Activated T-cell treated with anti-CD3 and anti-CD28 coated beads, Interleukin-2, amount 50 U/mL, for 72 hours (primary cell): ENCODE measurements at regions not wholly inside any gene's neighbourhood (a gene's known extent, or its start where the extent isn't known, plus 50 kb on each side); places are given as distances from the start of the nearest gene placed in this dataset.

Source experiments
- ATAC-seq, 2 donors: fragments of 150-1000 bp; cut with Tn5 transposase; replicated peaks in 1 of 2; 2 replicates each; pipeline ENCODE4 v1.10.0; 2021; ENCODE audit warnings: moderate library complexity in 2 of 2, mild to moderate bottlenecking in 1 of 2
- DNase-seq, 2 donors: peaks; one replicate each; pipeline ENCODE4 v3.0.0; 2021 to 2022; ENCODE audit warnings: mixed read lengths in 1 of 2
- H3K27ac Mint-ChIP-seq: one replicate; pipeline ENCODE4 v1.8.0; 2022; ENCODE audit warnings: mild to moderate bottlenecking, moderate library complexity, mixed read lengths
- H3K27me3 Mint-ChIP-seq: one replicate; pipeline ENCODE4 v1.8.0; 2022; ENCODE audit warnings: low read depth, mixed read lengths
- H3K36me3 Mint-ChIP-seq, 2 donors: one replicate each; pipeline ENCODE4 v1.8.0; 2022; ENCODE audit warnings: mixed read lengths in 2 of 2, mild to moderate bottlenecking in 1 of 2; ENCODE audit not compliant: insufficient read depth in 2 of 2
- H3K4me1 Mint-ChIP-seq: one replicate; pipeline ENCODE4 v1.8.0; 2022; ENCODE audit warnings: low read depth, mixed read lengths
- H3K4me3 Mint-ChIP-seq, 2 donors: one replicate each; pipeline ENCODE4 v1.8.0; 2022; ENCODE audit warnings: mild to moderate bottlenecking in 2 of 2, mixed read lengths in 2 of 2, moderate library complexity in 2 of 2
- H3K9me3 Mint-ChIP-seq, 2 donors: one replicate each; pipeline ENCODE4 v1.8.0; 2022; ENCODE audit warnings: mixed read lengths in 2 of 2

DNA sequence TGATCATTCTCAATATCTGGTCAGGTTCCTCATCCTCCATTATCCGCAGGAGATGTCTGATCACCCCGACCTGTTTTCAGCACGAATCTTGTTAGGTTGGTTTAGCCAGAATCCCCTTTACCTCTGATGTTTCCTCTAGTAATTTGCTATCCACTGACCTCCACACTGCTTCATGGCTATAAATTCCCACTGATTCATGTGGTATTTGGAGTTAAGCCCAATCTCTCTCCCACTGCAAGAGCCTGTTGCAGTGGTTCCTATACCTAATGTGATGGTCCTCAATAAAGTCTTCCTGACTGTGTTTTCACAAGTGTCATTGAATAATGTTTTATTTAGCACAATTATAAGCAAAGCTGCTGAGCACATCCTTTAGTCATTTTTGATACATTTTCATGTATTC lies 124.8 kb upstream of the CNTN3 start:
- Mint-ChIP-seq H3K27ac (no peak overlapping the region), H3K27me3 (no peaks in the 10 kb centered on the region), H3K4me3 (no peak overlapping the region), H3K36me3 (no peaks in the 10 kb centered on the region), H3K9me3 (peaks cover 2 to 5% of the 10 kb centered on the region in 2 donors), H3K4me1 (no peaks in the 10 kb centered on the region)
- DNase-seq (no peak), ATAC-seq (no peak)

DNA sequence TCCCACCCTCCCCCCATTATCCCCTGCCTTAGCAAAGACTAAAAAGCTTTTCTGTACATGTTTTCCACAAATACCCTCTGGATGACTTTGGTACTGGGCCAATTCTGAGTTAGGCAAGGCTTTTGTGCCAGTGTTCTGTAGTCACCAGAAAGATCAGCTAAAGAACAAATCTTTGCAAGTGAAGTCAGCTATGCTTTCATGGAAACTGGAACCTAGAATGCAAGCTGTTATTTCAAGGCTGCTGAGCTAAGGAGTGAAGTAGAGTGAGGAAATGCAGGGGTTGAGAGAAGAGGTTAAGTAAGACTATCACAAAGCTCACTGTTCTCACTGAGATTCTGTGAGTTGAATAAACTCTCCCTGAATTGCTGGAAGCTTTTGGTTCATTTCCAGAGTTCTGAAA lies 107.8 kb upstream of the CNTN3 start:
- H3K27ac Mint-ChIP-seq: no peak overlapping the region
- ATAC-seq (no peak), DNase-seq (no peak)
- no peaks in the 10 kb centered on the region for H3K4me1 Mint-ChIP-seq
- H3K27me3 Mint-ChIP-seq: no peaks in the 10 kb centered on the region
- H3K36me3 Mint-ChIP-seq: no peaks in the 10 kb centered on the region
- H3K4me3 Mint-ChIP-seq: no peak overlapping the region
- peaks cover 12 to 17% of the 10 kb centered on the region in 2 donors for H3K9me3 Mint-ChIP-seq

DNA sequence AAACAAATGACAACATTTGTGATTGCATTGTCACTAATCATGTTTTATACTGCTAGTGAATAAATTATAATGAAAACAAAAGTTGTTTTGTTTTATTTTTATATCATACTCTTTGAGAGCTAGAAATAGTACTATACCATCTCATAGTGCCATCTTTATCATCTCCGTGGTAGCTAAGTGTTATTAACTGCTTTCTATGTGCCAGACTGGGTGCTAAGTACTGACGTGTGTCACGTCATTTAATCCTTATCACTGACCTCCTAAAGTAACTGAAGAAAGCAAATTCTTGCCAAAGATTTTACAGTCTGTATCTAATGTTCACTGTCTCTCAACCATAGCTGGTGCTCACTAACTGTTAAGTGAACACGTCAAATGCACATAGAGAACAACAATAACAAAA lies 99.5 kb upstream of the CNTN3 start:
- Mint-ChIP-seq H3K4me1 (no peaks in the 10 kb centered on the region), H3K27ac (no peak overlapping the region), H3K27me3 (no peaks in the 10 kb centered on the region), H3K9me3 (peaks cover 14 to 16% of the 10 kb centered on the region in 2 donors), H3K36me3 (peaks cover 0 to 2% of the 10 kb centered on the region in 2 donors), H3K4me3 (no peak overlapping the region)
- ATAC-seq: no peak
- no peak for DNase-seq

DNA sequence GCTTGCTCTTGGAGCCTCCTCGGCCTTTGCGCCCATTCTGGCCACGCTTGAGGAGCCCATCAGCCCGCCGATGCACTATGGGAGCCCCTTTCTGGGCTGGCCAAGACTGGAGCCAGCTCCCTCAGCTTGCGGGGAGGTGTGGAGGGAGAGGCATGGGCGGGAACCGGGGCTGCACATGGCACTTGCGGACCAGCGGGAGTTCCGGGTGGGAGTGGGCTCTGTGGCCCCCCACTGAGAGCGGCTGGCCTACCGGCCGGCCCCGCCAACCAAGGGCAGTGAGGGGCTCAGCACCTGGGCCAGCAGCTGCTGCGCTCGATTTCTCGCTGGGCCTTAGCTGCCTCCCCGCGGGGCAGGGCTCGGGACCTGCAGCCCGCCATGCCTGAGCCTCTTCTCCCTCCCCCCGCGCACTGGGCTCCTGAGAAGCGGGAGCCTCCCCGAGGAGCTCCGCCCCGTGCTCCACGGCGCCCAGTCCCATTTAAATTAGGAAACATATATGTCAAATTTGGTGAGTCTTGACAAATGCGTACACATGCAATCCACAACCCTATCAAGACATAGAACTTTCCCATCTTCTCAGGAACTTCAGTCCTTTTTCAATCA lies 97.6 kb upstream of the CNTN3 start:
- no peak for ATAC-seq
- Mint-ChIP-seq H3K9me3 (peaks cover 12 to 16% of the 10 kb centered on the region in 2 donors), H3K27me3 (no peaks in the 10 kb centered on the region), H3K36me3 (peaks cover 0 to 2% of the 10 kb centered on the region in 2 donors), H3K4me1 (no peaks in the 10 kb centered on the region), H3K27ac (no peak overlapping the region), H3K4me3 (no peak overlapping the region)
- no peak for DNase-seq

DNA sequence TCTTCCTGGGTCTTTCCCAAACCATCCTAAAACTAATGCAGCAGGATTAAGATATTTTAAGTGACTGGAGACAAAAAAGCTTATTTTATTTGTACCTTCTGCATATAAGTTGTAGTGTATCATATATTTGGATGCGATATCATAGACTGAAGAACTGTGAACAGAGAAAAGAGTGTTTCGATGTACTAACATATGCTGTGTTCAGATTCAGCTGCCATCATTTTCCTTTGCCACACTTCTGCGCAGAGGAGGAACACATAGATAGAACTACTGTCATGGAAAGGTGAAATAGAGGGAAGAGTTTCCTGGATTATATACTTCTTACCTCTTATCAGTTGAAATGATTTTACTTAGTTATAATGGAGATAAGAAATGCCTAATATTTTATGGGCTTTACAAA lies 95.5 kb upstream of the CNTN3 start:
- DNase-seq: no peak
- ATAC-seq: no peak
- Mint-ChIP-seq H3K9me3 (peaks cover 10 to 12% of the 10 kb centered on the region in 2 donors), H3K4me3 (no peak overlapping the region), H3K36me3 (peaks cover 0 to 2% of the 10 kb centered on the region in 2 donors), H3K27ac (no peak overlapping the region), H3K27me3 (no peaks in the 10 kb centered on the region), H3K4me1 (no peaks in the 10 kb centered on the region)

DNA sequence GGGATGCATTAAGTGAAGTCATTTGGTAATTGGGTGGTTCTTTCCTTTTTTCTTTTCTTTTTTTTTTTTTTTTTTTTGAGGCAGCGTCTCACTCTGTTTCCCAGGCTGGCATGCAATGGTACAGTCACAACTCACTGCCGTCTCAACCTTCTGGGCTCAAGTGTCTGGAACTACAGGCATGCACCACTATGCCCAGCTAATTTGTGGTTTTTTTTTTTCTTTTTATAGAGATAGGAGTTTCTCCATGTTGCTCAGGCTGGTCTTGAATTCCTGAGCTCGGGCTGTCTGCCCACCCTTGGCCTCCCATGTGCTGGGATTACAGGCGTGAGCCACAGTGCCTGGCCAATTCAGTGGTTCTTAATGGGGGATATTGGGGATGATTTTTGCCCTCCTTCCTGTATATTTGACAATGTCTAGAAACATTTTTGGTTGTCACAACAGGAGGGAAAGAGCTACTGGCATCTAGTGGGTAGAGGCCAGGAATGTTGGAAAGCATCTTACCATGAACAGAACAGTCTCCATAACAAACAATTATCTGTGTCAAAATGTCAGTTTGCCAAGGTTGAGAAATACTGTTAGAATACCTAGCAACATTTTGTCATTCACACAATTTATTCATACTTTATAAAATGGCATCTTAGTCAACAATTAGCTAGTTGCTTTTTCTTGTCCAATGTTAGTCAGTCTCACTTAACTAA lies 79.4 kb upstream of the CNTN3 start:
- no peaks in the 10 kb centered on the region for H3K4me1 Mint-ChIP-seq
- DNase-seq (no peak), ATAC-seq (no peak)
- H3K9me3 Mint-ChIP-seq: peaks cover 6 to 10% of the 10 kb centered on the region in 2 donors
- no peak overlapping the region for H3K27ac Mint-ChIP-seq
- no peak overlapping the region for H3K4me3 Mint-ChIP-seq
- no peaks in the 10 kb centered on the region for H3K27me3 Mint-ChIP-seq
- H3K36me3 Mint-ChIP-seq: no peaks in the 10 kb centered on the region

DNA sequence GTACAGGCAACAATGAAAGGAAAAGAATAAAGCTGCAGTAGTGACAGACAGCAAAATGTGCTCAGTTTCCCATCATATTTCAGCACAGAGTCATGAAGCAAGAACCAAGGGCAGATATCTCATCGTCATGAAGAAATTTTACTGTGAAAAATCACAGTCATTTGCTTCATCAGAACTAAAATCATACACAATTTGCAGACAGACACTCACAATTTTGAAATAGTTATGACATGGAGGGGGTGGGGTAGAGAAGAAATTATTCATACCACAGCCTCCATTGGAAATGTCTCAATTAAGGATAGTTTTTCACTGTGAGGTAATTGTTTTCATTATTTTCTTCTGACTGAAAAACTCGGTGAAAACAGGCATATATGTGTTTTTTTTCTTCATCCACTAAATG lies 78.8 kb upstream of the CNTN3 start:
- no peak for DNase-seq
- H3K27me3 Mint-ChIP-seq: no peaks in the 10 kb centered on the region
- H3K27ac Mint-ChIP-seq: no peak overlapping the region
- no peak for ATAC-seq
- H3K9me3 Mint-ChIP-seq: peaks cover 6 to 9% of the 10 kb centered on the region in 2 donors
- H3K4me3 Mint-ChIP-seq: no peak overlapping the region
- no peaks in the 10 kb centered on the region for H3K4me1 Mint-ChIP-seq
- H3K36me3 Mint-ChIP-seq: no peaks in the 10 kb centered on the region

DNA sequence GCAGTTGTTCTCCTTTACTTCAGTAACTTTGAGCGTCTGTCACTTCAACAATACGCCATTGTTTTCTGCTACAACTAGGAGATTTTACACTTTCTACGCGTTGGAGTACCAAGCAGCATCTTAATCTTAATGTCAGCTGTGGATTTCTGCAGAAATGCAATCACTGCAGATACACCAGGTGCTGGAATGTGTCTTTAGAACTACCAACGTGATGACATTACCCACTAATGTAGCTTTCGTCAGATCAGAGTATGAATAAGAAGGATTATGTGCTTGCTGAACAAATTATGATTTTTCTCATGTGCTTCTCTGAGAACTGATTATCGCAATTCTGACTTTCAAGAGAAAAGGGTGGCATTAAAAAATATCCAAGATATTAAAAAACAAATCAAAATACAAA lies 77.5 kb upstream of the CNTN3 start:
- no peaks in the 10 kb centered on the region for H3K4me1 Mint-ChIP-seq
- no peak overlapping the region for H3K27ac Mint-ChIP-seq
- no peaks in the 10 kb centered on the region for H3K36me3 Mint-ChIP-seq
- no peak for DNase-seq
- peaks cover 6 to 10% of the 10 kb centered on the region in 2 donors for H3K9me3 Mint-ChIP-seq
- H3K4me3 Mint-ChIP-seq: no peak overlapping the region
- no peak for ATAC-seq
- H3K27me3 Mint-ChIP-seq: no peaks in the 10 kb centered on the region

DNA sequence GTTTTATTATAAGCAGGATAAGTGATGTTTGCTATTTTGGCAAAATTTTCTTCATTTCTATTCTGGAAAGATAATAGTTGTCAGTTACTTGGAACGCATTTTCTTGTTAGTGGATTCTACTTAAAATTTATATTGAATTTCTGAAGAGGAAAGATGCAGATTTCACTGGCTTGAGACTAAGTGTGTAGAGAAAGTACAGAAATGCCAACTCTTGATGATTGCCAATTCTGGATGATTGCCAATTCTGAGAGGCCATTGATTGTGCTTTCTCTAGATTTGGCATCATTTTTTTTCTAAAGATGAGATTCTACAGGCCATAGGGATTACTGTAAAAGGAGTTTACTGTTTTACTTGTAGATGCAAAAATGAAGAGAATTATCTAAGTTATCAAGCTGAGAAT lies 58.9 kb upstream of the CNTN3 start:
- Mint-ChIP-seq H3K36me3 (no peaks in the 10 kb centered on the region), H3K27me3 (no peaks in the 10 kb centered on the region), H3K4me1 (no peaks in the 10 kb centered on the region), H3K27ac (no peak overlapping the region), H3K4me3 (no peak overlapping the region), H3K9me3 (peaks cover 7 to 8% of the 10 kb centered on the region in 2 donors)
- no peak for DNase-seq
- no peak for ATAC-seq

DNA sequence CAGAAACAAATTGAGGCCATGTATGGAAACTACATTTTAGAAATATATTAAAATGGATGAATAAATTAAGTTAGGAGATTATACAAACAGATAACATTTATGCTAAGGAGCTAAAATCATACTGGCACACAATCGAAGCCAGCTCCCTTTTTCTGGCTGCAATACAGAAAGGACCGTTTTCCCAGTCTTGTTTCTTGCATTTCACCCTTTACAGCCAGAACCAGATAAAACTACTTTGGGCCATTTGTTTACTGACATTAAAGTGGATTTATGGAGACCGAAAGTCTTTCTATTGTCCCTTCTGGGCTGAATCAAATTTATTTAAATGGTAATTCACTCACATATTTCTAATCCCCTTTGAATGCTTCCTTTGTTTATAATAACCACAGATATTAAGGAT lies 50.1 kb upstream of the CNTN3 start:
- no peaks in the 10 kb centered on the region for H3K27me3 Mint-ChIP-seq
- H3K27ac Mint-ChIP-seq: no peak overlapping the region
- no peak overlapping the region for H3K4me3 Mint-ChIP-seq
- H3K4me1 Mint-ChIP-seq: no peaks in the 10 kb centered on the region
- no peak for DNase-seq
- peaks cover 0 to 3% of the 10 kb centered on the region in 2 donors for H3K36me3 Mint-ChIP-seq
- H3K9me3 Mint-ChIP-seq: peaks cover 8 to 9% of the 10 kb centered on the region in 2 donors
- no peak for ATAC-seq
